Epithelial cell of proximal tubule (primary cell): ENCODE measurements at regions not wholly inside any gene's neighbourhood (a gene's known extent, or its start where the extent isn't known, plus 50 kb on each side); places are given as distances from the start of the nearest gene placed in this dataset.

Experiments used
- DNase-seq: peaks from one replicate; pipeline ENCODE4 v3.0.0-alpha.2; 2011; ENCODE audit warnings: low read depth
- H3K4me3 ChIP-seq: 2 replicates; pipeline ENCODE4 v1.5.1; 2011; ENCODE audit warnings: low read depth, mild to moderate bottlenecking, low read length
- CTCF ChIP-seq: conservative IDR thresholded peaks from 2 replicates; pipeline ENCODE4 v1.5.1; 2012; ENCODE audit warnings: low read depth, mild to moderate bottlenecking, low read length

DNA sequence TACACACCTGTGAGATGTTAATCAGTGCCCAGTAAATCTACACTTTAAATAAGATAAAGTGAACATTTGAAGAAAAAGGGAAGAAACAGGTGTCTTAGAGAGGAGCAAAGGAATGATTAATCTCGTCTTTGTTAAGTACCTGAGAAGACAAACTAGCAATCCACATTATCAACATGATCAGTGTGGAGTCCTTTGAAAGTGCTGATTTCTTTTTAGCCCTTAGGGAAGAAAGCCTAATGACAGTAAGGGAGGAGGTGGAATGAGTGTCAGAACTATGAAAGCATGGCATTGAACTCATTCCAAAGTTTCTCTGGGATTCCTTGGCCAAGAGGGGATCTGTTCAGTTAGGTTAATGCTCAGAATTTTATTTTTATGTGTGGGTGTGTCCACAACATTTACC lies 1109.0 kb upstream of the ACO1 start:
- DNase-seq: no peak
- no peak overlapping the region for H3K4me3 ChIP-seq
- no peak for TF ChIP-seq CTCF

DNA sequence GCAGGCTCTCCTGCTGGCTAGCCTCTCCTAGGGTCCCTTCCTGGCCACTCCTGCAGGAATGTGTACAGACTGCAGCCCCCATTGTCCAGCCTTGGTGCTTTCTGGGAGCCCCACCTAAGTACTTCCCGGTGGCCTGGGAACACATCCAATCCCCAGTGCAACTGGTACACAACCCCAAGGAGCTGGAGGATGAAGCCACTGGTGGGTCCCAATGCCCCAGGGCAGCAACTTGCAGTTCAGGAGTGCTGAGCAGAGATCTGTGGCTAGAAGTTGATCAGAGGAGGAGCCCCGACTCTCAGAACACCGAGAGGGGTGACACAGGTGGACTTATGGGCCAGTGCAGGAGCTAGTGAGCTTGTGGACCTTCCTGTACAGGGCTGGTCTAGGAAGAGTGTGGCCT lies 1093.7 kb upstream of the ACO1 start:
- no peak for TF ChIP-seq CTCF
- no peak for DNase-seq
- H3K4me3 ChIP-seq: no peak overlapping the region

DNA sequence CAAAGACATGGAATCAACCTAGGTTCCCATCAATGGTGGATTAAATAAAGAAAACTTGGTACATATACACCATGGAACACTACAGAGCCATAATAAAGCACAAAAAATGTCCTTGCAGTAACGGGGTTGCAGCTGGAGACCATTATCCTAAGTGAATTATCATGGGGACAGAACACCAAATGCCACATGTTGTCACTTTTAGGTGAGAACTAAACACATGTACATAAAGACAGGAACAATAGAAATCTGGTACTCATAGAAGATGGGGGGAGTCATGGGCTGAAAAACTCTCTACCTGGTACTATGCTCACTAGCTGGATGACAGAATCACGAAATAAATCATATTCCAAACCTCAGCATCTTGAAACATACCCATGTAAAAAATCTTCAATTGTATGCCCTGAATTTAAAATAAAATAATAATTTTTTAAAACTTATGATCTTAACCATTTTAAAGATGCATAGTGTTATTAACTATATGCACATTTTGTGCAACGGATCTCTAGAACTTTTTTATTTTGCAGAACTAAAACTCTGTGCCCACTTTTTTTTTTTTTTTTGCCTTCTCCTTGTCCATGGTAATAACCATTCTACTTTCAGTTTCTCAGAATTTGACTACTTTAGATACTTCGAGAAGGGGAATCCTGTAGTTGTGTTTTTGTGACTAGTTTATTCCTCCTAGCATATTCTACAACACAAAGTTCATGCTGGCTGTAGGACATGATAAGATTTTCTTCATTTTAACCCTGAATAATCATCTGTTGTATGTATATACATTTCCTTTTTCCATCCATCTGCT lies 1081.6 kb upstream of the ACO1 start:
- TF ChIP-seq CTCF: no peak
- no peak for DNase-seq
- no peak overlapping the region for H3K4me3 ChIP-seq

DNA sequence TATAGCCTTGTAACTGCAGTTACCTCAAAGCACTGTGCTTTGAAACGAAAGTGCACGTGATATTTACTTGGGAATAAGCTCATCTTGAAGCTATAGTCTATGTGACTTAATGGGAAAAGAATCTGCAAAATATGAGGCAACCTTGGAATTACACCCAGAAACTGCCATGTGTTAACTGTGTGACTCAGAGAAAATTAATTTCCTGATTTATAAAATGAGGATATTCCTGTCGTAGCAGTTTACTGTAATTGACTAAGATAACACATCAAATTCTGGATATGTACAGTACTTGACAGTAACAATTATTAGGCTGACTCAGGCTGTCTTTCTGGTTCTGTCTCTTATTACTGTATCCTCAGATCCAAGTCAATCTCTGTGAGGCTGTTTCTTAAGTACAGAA lies 1079.9 kb upstream of the ACO1 start:
- no peak for TF ChIP-seq CTCF
- H3K4me3 ChIP-seq: no peak overlapping the region
- peak; percentile 86 for DNase-seq

- no peak for TF ChIP-seq CTCF
- no peak overlapping the region for H3K4me3 ChIP-seq
- no peak for DNase-seq
These were observed 1070.2 kb upstream of the ACO1 start for GRCh38 chr9:31314241-31314640.

DNA sequence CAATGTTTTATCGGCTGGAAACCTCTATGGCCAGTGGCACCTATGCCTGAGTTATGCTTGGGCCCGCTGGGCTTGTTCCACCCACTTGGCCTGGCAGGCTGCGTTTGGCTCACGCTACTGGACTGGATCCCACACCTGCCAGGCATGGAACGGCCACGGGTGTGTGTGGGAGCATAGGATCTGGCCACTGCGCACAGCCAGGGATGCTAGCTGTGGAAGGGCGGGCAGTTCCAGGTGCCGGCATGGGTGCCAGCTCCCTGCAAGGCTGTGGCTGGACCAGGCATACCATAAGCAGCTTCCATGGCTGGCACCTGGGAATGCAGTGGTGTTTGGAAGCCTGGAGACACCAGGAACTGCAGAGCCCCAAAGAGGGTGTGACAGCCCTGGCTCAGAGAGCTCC lies 1063.9 kb upstream of the ACO1 start:
- H3K4me3 ChIP-seq: no peak overlapping the region
- TF ChIP-seq CTCF: no peak
- no peak for DNase-seq

- H3K4me3 ChIP-seq: no peak overlapping the region
- TF ChIP-seq CTCF: no peak
- no peak for DNase-seq
These were observed 1063.2 kb upstream of the ACO1 start for GRCh38 chr9:31321256-31321655.
